GM12872 (cell line): ENCODE measurements at regions not wholly inside any gene's neighbourhood (a gene's known extent, or its start where the extent isn't known, plus 50 kb on each side); places are given as distances from the start of the nearest gene placed in this dataset.
A peak's percentile ranks its signal among the peaks of the same experiment; 100 is the strongest.

ENCODE experiments used
- CTCF ChIP-seq: IDR thresholded peaks from 3 replicates; pipeline ENCODE4 v1.5.1; 2011; ENCODE audit warnings: low read depth, mild to moderate bottlenecking, low read length, moderate library complexity; ENCODE audit not compliant: insufficient read depth

- TF ChIP-seq CTCF, result no peak
These were observed 116.5 kb upstream of the ANKRD30BL start for GRCh38 chr2:132278267-132278666.

- TF ChIP-seq CTCF, result no peak
These were observed 117.6 kb upstream of the ANKRD30BL start for GRCh38 chr2:132279344-132279743.

- no peak for TF ChIP-seq CTCF
These were observed 118.3 kb upstream of the ANKRD30BL start for GRCh38 chr2:132279930-132280615.

GRCh38 chr2:132280912-132281311, 119.2 kb upstream of the ANKRD30BL start:
- TF ChIP-seq CTCF, result no peak

GRCh38 chr2:132282911-132283310, 121.2 kb upstream of the ANKRD30BL start:
- no peak for TF ChIP-seq CTCF

- peak; percentile 60 for TF ChIP-seq CTCF
These were observed 67.4 kb upstream of the GPR39 start for GRCh38 chr2:132349092-132349687.

- TF ChIP-seq CTCF, result no peak
These were observed 50.0 kb upstream of the GPR39 start for GRCh38 chr2:132366421-132367180.
